IPS-18a (cell line): ENCODE measurements at regions not wholly inside any gene's neighbourhood (a gene's known extent, or its start where the extent isn't known, plus 50 kb on each side); places are given as distances from the start of the nearest gene placed in this dataset.
"Not testable (repeated sequence)": the region's sequence is repeated elsewhere in the genome, so short reads cannot be mapped to it uniquely, and the experiment has no call there.

Experiments used
- H3K27ac ChIP-seq: one replicate; pipeline ENCODE4 v1.5.1; 2013; ENCODE audit warnings: low read length
- H3K27me3 ChIP-seq: one replicate; pipeline ENCODE4 v1.6.1; 2013; ENCODE audit warnings: mild to moderate bottlenecking, low read length; ENCODE audit not compliant: control insufficient read depth, insufficient read depth
- H3K36me3 ChIP-seq: one replicate; pipeline ENCODE4 v1.6.1; 2013; ENCODE audit warnings: low read depth, low read length; ENCODE audit not compliant: control insufficient read depth
- H3K4me1 ChIP-seq: one replicate; pipeline ENCODE4 v1.6.1; 2013; ENCODE audit warnings: low read depth, low read length; ENCODE audit not compliant: control insufficient read depth
- H3K4me3 ChIP-seq: one replicate; pipeline ENCODE4 v1.5.1; 2013; ENCODE audit warnings: low read length
- H3K9ac ChIP-seq: one replicate; pipeline ENCODE4 v1.6.1; 2013; ENCODE audit warnings: mild to moderate bottlenecking, low read length, moderate library complexity
- H3K9me3 ChIP-seq: one replicate; pipeline ENCODE4 v1.6.1; 2013; ENCODE audit warnings: low read depth, low read length; ENCODE audit not compliant: control insufficient read depth

DNA sequence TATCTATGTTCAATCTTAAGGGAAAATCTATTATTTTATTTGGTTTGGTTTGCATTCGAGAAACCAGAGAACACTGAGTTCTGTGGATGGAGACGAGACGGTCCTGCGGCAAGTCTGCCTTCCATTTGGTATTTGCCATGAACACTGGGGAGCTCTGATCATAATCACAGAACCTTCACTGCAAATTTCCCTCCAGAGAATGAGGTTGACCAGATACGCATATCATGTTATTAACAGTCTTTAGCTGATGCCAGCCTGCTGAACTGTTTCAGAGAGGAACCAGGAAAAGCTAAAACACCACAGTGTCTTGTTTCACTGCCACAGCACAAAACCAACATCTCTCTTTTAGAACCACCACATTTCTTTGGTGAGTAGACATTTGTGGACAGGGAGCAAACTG lies 269.4 kb upstream of the AGAP1 start:
- H3K9me3 ChIP-seq, result no peaks in the 10 kb centered on the region
- H3K27ac ChIP-seq, result no peak overlapping the region
- no peaks in the 10 kb centered on the region for H3K36me3 ChIP-seq
- H3K4me3 ChIP-seq, result no peak overlapping the region
- H3K9ac ChIP-seq, result no peak overlapping the region
- no peaks in the 10 kb centered on the region for H3K4me1 ChIP-seq
- no peaks in the 10 kb centered on the region for H3K27me3 ChIP-seq

DNA sequence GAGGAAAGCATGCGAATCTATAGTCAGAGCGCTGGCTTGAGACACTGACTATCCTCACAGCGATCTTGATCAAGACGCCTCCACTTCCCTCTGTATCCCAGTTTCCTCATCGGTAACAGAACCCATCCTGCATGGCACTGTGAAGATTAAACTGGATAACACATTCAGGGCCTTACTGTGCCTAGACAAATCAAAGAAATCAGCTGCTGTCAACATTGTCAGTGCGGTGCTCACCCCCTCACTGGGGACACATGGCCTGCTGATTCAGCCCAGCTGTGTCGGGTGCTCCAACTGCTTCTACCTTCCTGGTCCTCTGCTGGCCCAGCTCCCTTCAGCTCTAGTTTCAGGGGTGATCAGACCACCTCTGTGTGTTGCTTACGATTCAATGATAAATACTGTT lies 268.6 kb upstream of the AGAP1 start:
- Histone ChIP-seq H3K9me3 (no peaks in the 10 kb centered on the region), H3K9ac (no peak overlapping the region), H3K27ac (no peak overlapping the region), H3K27me3 (no peaks in the 10 kb centered on the region), H3K36me3 (no peaks in the 10 kb centered on the region), H3K4me1 (no peaks in the 10 kb centered on the region), H3K4me3 (no peak overlapping the region)

DNA sequence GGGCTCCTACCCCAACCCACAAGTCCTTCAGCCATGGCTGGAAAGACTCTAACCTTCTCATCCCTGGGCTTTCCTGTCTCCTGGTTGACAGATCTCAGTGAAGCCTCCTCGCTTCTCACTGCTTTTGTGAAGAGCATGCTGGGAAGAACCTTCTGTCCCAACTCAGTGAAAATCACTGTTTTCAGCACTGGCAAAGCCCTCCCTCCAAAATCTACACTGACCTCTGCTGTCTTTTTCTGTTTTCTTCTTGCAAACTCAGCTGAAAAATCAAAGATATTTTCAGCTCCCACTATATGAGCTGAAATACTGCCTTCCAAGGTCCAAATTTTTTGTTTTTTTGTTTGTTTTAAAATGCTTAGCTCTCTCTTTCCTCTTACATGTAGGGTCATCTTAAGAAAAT lies 266.3 kb upstream of the AGAP1 start:
- Histone ChIP-seq H3K4me1 (no peaks in the 10 kb centered on the region), H3K27ac (no peak overlapping the region), H3K36me3 (no peaks in the 10 kb centered on the region), H3K9ac (no peak overlapping the region), H3K4me3 (no peak overlapping the region), H3K27me3 (no peaks in the 10 kb centered on the region), H3K9me3 (no peaks in the 10 kb centered on the region)

DNA sequence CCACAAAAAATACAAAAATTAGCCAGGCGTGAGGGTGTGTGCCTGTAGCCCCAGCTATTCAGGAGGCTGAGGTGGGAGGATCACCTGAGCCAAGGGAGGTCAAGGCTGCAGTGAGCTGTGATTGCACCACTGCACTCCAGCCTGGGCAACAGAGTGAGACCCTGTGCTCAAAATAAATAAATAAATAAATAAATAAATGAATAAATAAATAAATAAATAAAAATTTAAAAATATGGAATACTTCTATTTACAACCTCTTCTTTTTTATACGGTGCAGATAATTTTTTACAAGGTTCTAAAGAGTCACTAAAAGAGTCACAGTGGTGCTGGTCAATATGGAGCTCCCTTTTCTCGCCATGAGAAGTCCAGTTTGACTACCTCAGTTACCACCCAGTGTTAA lies 265.4 kb upstream of the AGAP1 start:
- not testable (repeated sequence) for H3K27ac ChIP-seq, H3K9me3 ChIP-seq, H3K4me3 ChIP-seq, H3K4me1 ChIP-seq, H3K36me3 ChIP-seq, H3K27me3 ChIP-seq, H3K9ac ChIP-seq

DNA sequence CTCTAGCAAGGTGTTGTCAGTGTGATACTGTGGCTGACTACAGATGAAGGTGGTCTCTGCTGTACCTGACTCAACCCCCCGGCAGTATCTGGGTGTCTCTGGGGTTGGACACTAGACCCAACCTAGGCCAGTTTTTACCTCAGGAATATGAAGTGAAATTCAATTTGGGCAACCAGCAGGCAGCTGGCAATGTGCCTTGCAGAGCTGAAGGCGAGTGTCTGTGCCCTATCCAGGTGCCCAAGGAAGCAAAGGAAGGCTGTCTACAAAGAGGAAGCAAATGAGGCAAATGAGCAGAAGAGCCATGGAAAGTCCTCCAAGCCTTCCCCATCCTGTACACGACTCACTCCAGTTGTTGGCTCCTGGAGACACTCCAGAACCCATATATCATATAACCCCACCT lies 264.6 kb upstream of the AGAP1 start:
- Histone ChIP-seq H3K4me3 (no peak overlapping the region), H3K9ac (no peak overlapping the region), H3K36me3 (no peaks in the 10 kb centered on the region), H3K9me3 (no peaks in the 10 kb centered on the region), H3K27me3 (no peaks in the 10 kb centered on the region), H3K27ac (no peak overlapping the region), H3K4me1 (no peaks in the 10 kb centered on the region)

DNA sequence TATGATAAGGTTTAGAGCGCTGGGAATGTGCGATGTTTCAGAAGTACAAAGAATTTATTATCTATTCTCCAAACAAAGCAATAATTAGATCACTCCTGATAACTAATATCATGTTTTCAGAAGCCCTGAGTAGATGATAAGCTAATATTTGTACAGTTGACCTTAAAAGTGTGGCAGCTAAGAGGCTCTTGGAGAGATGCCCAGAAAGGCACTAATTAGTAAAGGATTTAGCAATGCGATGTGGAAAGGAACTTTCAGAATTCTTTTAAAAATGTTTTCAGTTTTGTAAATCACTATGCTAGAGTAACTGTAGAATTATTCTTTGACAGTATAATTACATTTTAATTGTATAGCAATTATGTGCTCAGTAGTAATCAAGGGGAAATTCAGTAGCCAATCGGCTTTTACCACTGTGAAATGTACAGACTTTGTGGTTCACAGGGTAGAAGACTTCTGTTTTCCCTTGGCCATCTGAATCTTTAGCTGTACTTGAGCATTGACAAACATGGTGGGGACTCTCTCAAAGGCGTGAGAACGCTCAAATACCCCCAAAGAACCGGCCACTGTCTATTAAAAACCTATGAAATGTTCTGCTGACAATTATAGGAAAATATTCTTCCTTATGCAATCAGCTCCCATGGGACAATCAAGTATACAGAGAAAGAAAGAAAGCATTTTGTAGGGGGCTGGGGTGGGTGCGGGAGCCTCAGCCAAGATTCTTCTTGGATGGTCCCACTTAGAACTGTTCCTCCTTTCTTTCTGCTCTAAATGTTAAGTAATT lies 262.8 kb upstream of the AGAP1 start:
- H3K4me1 ChIP-seq, result no peaks in the 10 kb centered on the region
- no peak overlapping the region for H3K4me3 ChIP-seq
- no peaks in the 10 kb centered on the region for H3K36me3 ChIP-seq
- H3K27me3 ChIP-seq, result no peaks in the 10 kb centered on the region
- H3K9me3 ChIP-seq, result no peaks in the 10 kb centered on the region
- H3K27ac ChIP-seq, result no peak overlapping the region
- no peak overlapping the region for H3K9ac ChIP-seq

DNA sequence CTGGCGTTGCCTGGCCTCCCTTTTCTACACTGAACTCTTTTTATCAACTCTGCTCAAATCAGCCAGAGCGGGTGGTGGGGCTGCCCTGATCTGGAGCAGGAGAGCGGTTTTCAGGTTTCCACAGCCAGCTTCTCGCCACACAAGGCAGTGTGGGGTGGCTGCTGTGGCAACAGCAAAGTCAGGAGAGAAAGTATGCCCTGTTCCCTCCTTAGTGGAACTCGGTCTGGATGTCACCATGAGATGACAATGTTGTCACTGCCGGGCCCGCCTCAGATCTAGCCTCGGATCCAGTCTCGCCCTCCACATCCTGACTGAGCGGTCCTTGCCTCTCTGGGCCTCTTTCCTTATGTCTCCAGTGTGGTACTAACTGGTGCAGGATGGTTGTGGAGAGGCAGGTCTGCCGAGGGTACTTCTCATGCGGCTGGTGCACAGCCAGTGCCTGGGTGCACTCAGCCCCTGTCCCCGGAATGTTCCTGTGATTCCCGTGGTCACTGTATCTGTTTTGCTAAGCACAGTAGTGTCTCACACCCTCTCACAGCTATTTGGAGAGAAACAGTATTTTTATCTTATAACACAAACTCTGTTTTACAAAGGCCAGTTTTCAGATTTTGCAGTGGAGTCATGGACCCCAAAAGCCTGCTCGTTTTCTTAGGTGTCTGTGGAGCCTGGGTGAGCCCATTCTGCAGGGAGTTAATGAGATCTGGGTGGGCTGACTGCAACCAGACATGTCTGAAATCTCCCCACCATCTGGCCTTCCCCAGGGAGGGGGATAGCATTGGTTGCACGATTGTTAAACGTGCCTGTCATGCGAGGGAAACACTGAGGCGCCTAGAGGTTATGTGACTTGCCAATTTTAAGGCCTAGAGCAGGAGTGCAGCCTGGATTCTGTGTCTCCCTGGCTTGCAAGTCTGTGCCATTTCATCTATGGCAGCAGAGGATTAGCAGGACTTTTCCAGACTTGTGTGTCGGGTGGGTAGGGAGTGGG lies 261.1 kb upstream of the AGAP1 start:
- H3K27me3 ChIP-seq, result no peaks in the 10 kb centered on the region
- H3K9ac ChIP-seq, result no peak overlapping the region
- H3K4me1 ChIP-seq, result no peaks in the 10 kb centered on the region
- H3K36me3 ChIP-seq, result no peaks in the 10 kb centered on the region
- no peak overlapping the region for H3K4me3 ChIP-seq
- no peaks in the 10 kb centered on the region for H3K9me3 ChIP-seq
- no peak overlapping the region for H3K27ac ChIP-seq

DNA sequence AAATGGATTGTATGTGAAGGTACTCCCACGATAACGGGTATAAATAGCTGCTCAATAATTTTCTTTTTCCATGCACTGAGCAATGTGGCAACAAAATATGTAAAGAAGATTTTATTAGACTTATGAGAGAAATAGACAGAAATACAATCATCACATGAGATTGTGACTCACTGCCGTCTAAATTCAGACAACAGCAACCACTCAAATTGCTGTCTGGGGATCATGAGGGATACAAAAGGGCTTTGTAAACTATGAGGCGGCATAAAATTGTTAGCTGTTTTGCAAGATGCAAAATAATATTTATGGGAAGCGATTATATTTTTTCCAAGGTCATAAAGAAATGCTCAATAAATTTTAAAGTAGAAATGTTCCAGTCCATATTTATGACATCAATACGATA lies 259.1 kb upstream of the AGAP1 start:
- Histone ChIP-seq H3K27ac (no peak overlapping the region), H3K27me3 (no peaks in the 10 kb centered on the region), H3K4me3 (no peak overlapping the region), H3K4me1 (no peaks in the 10 kb centered on the region), H3K9ac (no peak overlapping the region), H3K9me3 (no peaks in the 10 kb centered on the region), H3K36me3 (no peaks in the 10 kb centered on the region)

DNA sequence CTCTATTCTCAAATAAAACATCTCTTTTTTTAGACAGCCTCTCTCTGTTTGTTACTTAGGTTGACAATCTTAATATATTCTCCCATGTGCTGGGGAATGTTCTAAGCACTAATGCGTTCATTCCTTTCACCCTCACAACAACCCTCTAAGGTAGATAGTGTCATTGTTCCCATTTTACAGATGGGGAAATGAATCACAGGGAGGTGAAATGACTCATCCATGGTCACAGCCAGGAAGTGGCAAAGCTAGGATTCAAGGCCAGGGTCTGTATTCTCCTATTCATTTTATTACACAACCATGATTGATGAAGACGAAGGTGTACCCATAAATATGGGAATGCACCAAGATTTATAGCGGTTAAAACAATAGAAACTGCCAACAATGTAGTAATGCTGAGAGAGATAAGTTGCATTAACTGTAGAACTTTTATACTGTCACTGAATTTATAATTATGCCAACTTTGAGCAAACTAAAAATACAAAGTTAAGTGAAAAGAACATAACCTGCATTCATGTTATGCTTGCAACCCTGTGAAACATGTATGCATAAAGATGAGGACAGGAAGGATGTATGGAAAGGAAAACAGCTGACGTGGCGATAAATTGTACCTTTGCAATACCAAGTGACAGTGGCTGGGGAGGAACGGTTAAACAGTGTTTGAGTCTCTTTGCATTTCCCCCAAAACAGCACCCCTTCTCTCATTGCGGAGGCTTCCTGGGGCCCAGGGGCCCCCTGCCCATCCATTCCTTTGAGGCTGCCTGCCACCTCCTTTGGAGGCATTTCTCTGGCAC lies 257.7 kb upstream of the AGAP1 start:
- Histone ChIP-seq H3K4me1 (no peaks in the 10 kb centered on the region), H3K4me3 (no peak overlapping the region), H3K27me3 (no peaks in the 10 kb centered on the region), H3K9ac (no peak overlapping the region), H3K27ac (no peak overlapping the region), H3K36me3 (no peaks in the 10 kb centered on the region), H3K9me3 (no peaks in the 10 kb centered on the region)

DNA sequence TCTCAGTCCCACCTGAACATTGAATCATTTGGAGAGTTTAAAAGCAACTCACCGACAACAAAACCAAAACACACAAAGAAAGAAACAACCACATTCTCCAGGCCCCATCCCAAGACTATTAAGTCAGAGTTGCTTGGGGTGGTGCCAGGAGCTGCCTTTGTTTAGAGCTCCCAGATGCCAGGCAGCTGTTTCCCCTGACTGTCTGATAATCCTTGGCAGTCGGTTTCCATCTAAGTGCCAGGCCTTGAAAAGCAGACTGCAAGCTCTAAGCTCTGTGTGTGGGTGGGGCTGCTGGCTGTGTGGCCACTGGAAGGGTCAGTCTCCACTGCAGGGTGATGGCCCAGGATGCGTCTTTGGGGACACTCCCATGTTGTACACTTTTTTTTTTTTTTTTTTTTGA lies 255.3 kb upstream of the AGAP1 start:
- Histone ChIP-seq H3K27me3 (no peaks in the 10 kb centered on the region), H3K4me3 (no peak overlapping the region), H3K36me3 (no peaks in the 10 kb centered on the region), H3K27ac (no peak overlapping the region), H3K4me1 (no peaks in the 10 kb centered on the region), H3K9me3 (no peaks in the 10 kb centered on the region), H3K9ac (no peak overlapping the region)

DNA sequence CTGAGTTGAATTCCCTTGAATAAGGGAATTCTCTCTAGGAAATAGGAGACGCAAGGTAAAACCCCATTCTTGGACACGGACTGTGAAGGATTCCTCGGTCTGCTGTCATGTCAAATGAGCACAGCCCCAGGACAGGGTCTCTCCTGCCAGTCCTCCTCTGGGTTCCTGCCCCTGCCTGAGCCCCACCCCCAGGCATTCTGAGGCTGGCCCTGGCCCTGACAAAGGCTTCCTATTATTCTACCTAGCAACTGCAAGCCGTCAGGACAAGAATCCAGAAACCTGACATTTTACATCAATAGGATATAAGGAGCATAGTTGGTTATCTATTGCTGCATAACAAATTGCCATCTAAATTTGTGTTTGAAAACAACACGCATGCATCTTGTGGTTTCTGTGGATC lies 253.3 kb upstream of the AGAP1 start:
- H3K9me3 ChIP-seq, result no peaks in the 10 kb centered on the region
- H3K36me3 ChIP-seq, result no peaks in the 10 kb centered on the region
- no peaks in the 10 kb centered on the region for H3K4me1 ChIP-seq
- no peak overlapping the region for H3K9ac ChIP-seq
- H3K27ac ChIP-seq, result no peak overlapping the region
- H3K27me3 ChIP-seq, result no peaks in the 10 kb centered on the region
- H3K4me3 ChIP-seq, result no peak overlapping the region
